Spleen (tissue), 11 donors: ENCODE measurements at regions not wholly inside any gene's neighbourhood (a gene's known extent, or its start where the extent isn't known, plus 50 kb on each side); places are given as distances from the start of the nearest gene placed in this dataset.

Experiments
- DNase-seq: peaks from one replicate; pipeline ENCODE4 v3.0.0-alpha.2; 2020
- H3K27ac ChIP-seq, 8 donors: fragments of 200-600 bp; sonication (generic) in 7 of 8; 1 replicate in 4 of 8; 2 replicates in 4 of 8; pipeline versions ENCODE4 v1.5.0 to v1.8.0; 2016 to 2021; ENCODE audit warnings: inconsistent platforms in 4 of 8, mild to moderate bottlenecking in 4 of 8, moderate library complexity in 1 of 8
- H3K27me3 ChIP-seq, 7 donors: fragments of 200-600 bp; sonication (generic) in 6 of 7; replicated peaks in 1 of 7; 1 replicate in 4 of 7; 2 replicates in 3 of 7; pipeline versions ENCODE4 v1.5.0 to v1.8.0; 2016 to 2021; ENCODE audit warnings: inconsistent platforms in 3 of 7, mild to moderate bottlenecking in 1 of 7
- H3K36me3 ChIP-seq, 6 donors: fragments of 200-600 bp; sonication (generic) in 5 of 6; 1 replicate in 4 of 6; 2 replicates in 2 of 6; pipeline versions ENCODE4 v1.5.0 to v1.8.0; 2016 to 2021; ENCODE audit warnings: inconsistent platforms in 2 of 6
- H3K4me1 ChIP-seq, 6 donors: fragments of 200-600 bp; sonication (generic) in 5 of 6; 1 replicate in 3 of 6; 2 replicates in 3 of 6; pipeline versions ENCODE4 v1.5.0 to v1.8.0; 2016 to 2021; ENCODE audit warnings: inconsistent platforms in 3 of 6
- H3K4me3 ChIP-seq, 8 donors: fragments of 200-600 bp; sonication (generic) in 7 of 8; 1 replicate in 4 of 8; 2 replicates in 4 of 8; pipeline versions ENCODE4 v1.5.0 to v1.8.0; 2016 to 2021; ENCODE audit warnings: inconsistent platforms in 4 of 8, mild to moderate bottlenecking in 4 of 8, moderate library complexity in 2 of 8
- H3K9me3 ChIP-seq, 8 donors: fragments of 200-600 bp; sonication (generic) in 7 of 8; 1 replicate in 4 of 8; 2 replicates in 4 of 8; pipeline versions ENCODE4 v1.5.0 to v1.8.0; 2016 to 2021; ENCODE audit warnings: inconsistent platforms in 4 of 8
- POLR2A ChIP-seq, 3 donors: fragments of 450-650 bp; IDR thresholded peaks; one replicate each; pipeline ENCODE4 v1.5.1; 2017; ENCODE audit warnings: antibody characterized with exemption in 3 of 3, mild to moderate bottlenecking in 1 of 3
- POLR2AphosphoS5 ChIP-seq, 3 donors: sonication (generic); formaldehyde crosslinking; IDR thresholded peaks; one replicate each; pipeline ENCODE4 v1.5.1; 2017; ENCODE audit warnings: antibody characterized with exemption in 3 of 3
- WGBS, 5 donors: extraction: QIAGEN DNeasy Blood & Tissue Kit in 3 of 5; methylation state at CpG; one replicate each; pipeline versions ENCODE4 v1.1.5 to v1.1.7; 2013 to 2018; 5-methylcytosine and 5-hydroxymethylcytosine counted together
- intact Hi-C: fragments of 100-400 bp; cut with DNase I; formaldehyde crosslinking; loops from one replicate; pipeline ENCODE4 v1.15.0; 2023; ENCODE audit warnings: low total_unique reads
- TF ChIP-seq, protein P1 (sequence below), 11 experiments: fragments of 200-600 bp in 7 of 11; fragments of 450-650 bp in 4 of 11; sonication (generic) in 4 of 11; IDR thresholded peaks in 8 of 11; conservative IDR thresholded peaks in 3 of 11; 1 replicate in 7 of 11; 2 replicates in 4 of 11; pipeline versions ENCODE4 v1.4.0 to v1.8.0; 2016 to 2021; ENCODE audit warnings: antibody characterized with exemption in 11 of 11, inconsistent platforms in 4 of 11, mild to moderate bottlenecking in 1 of 11
- donor health status: healthy with polysubstance abuse.
- donor health status: DM: no; HTN: no; CAD: no; lungs with moderate emphysema.
- donor health status: DM: no; HTN: no; CAD: no.
- donor health status: Bipolar disorder and iron deficiency.
- donor health status: healthy.
- donor health status: DM: no; HTN: no; CAD: no.
- donor health status: DM: yes; HTN: yes; CAD: no.

DNA sequence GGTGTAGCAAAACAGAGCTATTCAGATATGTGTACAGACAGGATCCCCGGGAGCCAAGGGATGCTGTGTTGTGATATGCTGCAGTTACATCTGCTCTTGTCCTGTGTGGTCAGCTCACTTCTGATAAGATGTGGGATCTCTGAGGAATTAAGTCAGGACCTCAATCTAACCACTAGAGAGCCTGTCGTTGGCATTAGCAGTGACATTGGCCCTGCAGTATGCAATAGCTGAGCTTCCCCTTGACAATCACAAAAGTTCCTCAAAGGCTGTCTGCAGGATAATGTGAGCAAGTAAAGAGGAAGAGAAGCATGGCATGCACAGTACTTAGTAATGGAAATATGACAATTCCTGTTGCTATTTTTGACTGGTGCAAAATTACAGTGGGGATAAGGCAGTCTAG lies 203.4 kb upstream of the MIR17HG start:
- peaks cover 0 to 8% (median 0%) of the 10 kb centered on the region in 7 donors for H3K27me3 ChIP-seq
- H3K9me3 ChIP-seq: no peaks in the 10 kb centered on the region
- peaks cover 0 to 10% (median 0%) of the 10 kb centered on the region in 6 donors for H3K4me1 ChIP-seq
- DNase-seq: no peak
- no peak overlapping the region for H3K27ac ChIP-seq
- intact Hi-C loops: no loop called here
- H3K4me3 ChIP-seq: no peak overlapping the region
- 25 to 41% (median 33%) methylated on average over 2 of the region's 2 CpGs for WGBS, 5 donors
- no peaks in the 10 kb centered on the region for H3K36me3 ChIP-seq
- TF ChIP-seq POLR2A (IDR thresholded peaks at IDR 0.05): no peak
- TF ChIP-seq, protein P1, sequence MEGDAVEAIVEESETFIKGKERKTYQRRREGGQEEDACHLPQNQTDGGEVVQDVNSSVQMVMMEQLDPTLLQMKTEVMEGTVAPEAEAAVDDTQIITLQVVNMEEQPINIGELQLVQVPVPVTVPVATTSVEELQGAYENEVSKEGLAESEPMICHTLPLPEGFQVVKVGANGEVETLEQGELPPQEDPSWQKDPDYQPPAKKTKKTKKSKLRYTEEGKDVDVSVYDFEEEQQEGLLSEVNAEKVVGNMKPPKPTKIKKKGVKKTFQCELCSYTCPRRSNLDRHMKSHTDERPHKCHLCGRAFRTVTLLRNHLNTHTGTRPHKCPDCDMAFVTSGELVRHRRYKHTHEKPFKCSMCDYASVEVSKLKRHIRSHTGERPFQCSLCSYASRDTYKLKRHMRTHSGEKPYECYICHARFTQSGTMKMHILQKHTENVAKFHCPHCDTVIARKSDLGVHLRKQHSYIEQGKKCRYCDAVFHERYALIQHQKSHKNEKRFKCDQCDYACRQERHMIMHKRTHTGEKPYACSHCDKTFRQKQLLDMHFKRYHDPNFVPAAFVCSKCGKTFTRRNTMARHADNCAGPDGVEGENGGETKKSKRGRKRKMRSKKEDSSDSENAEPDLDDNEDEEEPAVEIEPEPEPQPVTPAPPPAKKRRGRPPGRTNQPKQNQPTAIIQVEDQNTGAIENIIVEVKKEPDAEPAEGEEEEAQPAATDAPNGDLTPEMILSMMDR (IDR thresholded peaks at IDR 0.05 in 8 of 11, conservative IDR thresholded peaks at IDR 0.05 in 3 of 11): no peak
- no peak for TF ChIP-seq POLR2AphosphoS5 (IDR thresholded peaks at IDR 0.05)

DNA sequence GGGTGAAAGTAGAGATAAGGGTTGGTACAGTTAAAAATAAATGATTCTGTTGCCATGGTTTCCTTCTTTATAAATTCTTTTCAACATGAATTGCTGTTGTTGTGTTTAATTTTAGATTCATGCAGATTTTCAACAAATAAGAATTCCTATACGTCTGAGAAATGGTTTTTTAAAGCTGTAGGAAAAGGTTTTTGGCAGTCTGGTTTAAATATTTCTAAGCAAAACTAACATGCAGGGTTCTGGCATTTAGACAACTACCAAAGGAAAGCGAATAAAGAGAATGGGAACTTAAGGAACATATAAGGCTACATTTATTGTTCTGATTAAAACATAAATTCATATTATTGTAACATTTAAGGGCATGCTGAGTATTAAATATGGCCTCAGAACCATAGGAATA lies 203.0 kb upstream of the MIR17HG start:
- Histone ChIP-seq H3K27me3 (peaks cover 0 to 8% (median 0%) of the 10 kb centered on the region in 7 donors), H3K4me1 (peaks cover 0 to 10% (median 0%) of the 10 kb centered on the region in 6 donors), H3K27ac (no peak overlapping the region), H3K36me3 (no peaks in the 10 kb centered on the region), H3K4me3 (no peak overlapping the region), H3K9me3 (no peaks in the 10 kb centered on the region)
- TF ChIP-seq POLR2A (IDR thresholded peaks at IDR 0.05): no peak
- TF ChIP-seq POLR2AphosphoS5 (IDR thresholded peaks at IDR 0.05): no peak
- TF ChIP-seq, protein P1 (IDR thresholded peaks at IDR 0.05 in 8 of 11, conservative IDR thresholded peaks at IDR 0.05 in 3 of 11): no peak
- intact Hi-C loops: no loop called here
- no peak for DNase-seq
- 51 to 69% (median 64%) methylated on average over 2 of the region's 2 CpGs for WGBS, 5 donors

DNA sequence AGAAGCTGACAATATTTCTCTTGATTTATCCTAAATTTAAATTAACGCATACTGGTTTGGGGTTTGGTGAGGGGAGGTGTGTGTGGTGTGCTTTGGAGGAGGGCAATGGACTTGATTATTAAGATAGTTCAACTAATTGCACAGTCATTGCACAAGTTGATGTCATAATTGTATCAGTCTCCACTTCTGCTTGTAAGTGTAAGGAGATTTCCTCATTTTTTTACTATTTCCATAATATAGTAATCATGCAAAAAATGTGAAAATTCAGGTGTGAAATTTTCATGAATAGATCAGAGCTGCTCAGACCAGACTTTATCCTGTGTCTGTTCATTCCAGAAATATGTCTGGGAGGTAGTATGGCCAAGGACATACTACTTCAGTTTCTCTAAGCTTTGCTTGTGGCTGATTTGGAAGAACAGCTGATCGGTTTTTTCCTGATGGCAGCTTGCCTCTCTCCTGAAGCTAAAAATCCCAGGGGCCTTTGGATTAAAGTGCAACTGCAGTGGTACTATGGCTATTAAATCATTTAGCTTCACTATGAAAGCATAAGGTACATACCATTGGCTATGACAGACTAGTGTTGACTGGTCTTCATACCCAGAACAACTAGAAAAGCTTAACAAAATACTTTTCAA lies 201.8 kb upstream of the MIR17HG start:
- peaks cover 0 to 10% (median 0%) of the 10 kb centered on the region in 6 donors for H3K4me1 ChIP-seq
- peaks cover 0 to 8% (median 0%) of the 10 kb centered on the region in 7 donors for H3K27me3 ChIP-seq
- TF ChIP-seq POLR2A (IDR thresholded peaks at IDR 0.05): no peak
- TF ChIP-seq, protein P1 (IDR thresholded peaks at IDR 0.05 in 8 of 11, conservative IDR thresholded peaks at IDR 0.05 in 3 of 11): no peak
- no peak for TF ChIP-seq POLR2AphosphoS5 (IDR thresholded peaks at IDR 0.05)
- no peaks in the 10 kb centered on the region for H3K36me3 ChIP-seq
- no peak overlapping the region for H3K4me3 ChIP-seq
- no peaks in the 10 kb centered on the region for H3K9me3 ChIP-seq
- no peak for DNase-seq
- intact Hi-C loops: no loop called here
- H3K27ac ChIP-seq: no peak overlapping the region
- 70 to 91% (median 83%) methylated on average over 2 of the region's 2 CpGs for WGBS, 5 donors

DNA sequence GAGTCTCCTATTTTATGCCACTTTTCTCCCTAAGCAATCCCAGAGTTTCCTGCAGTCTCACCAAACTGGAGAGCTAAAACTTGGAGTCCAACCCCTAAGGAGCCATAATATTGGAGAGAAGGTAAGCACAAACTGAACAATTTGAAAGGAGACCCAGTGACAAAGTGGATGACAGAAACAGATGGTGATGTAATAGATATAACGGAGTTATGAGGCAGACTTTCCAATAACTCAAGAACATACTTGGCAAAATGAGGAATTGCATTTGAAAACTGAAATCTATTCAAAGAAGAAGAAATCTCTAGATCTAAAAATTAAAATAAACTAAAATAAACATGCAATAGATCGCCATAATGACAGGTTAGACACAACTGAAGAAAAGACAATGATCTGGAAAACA lies 200.9 kb upstream of the MIR17HG start:
- peaks cover 0 to 10% (median 0%) of the 10 kb centered on the region in 6 donors for H3K4me1 ChIP-seq
- H3K27ac ChIP-seq: no peak overlapping the region
- WGBS, 5 donors: 68 to 87% (median 81%) methylated on average over 2 of the region's 2 CpGs
- no peaks in the 10 kb centered on the region for H3K9me3 ChIP-seq
- peaks cover 0 to 3% (median 0%) of the 10 kb centered on the region in 7 donors for H3K27me3 ChIP-seq
- no peak for DNase-seq
- intact Hi-C loops: no loop called here
- TF ChIP-seq, protein P1 (IDR thresholded peaks at IDR 0.05 in 8 of 11, conservative IDR thresholded peaks at IDR 0.05 in 3 of 11): no peak
- TF ChIP-seq POLR2A (IDR thresholded peaks at IDR 0.05) (no peak), POLR2AphosphoS5 (IDR thresholded peaks at IDR 0.05) (no peak)
- no peaks in the 10 kb centered on the region for H3K36me3 ChIP-seq
- no peak overlapping the region for H3K4me3 ChIP-seq
